GM10266 (cell line): ENCODE measurements at regions not wholly inside any gene's neighbourhood (a gene's known extent, or its start where the extent isn't known, plus 50 kb on each side); places are given as distances from the start of the nearest gene placed in this dataset.

ENCODE experiments used
- DNase-seq: peaks from one replicate; pipeline ENCODE4 v3.0.0; 2012; ENCODE audit errors: extremely low spot score
- CTCF ChIP-seq: IDR thresholded peaks from 2 replicates; pipeline ENCODE4 v1.5.1; 2012; ENCODE audit warnings: mild to moderate bottlenecking, low read depth; ENCODE audit not compliant: control insufficient read depth, insufficient read depth; ENCODE audit errors: missing control alignments

GRCh38 chr3:171956705-171957104 lies 82.7 kb upstream of the FNDC3B start:
- no peak for TF ChIP-seq CTCF
- no peak for DNase-seq

GRCh38 chr3:171959532-171960089 lies 79.8 kb upstream of the FNDC3B start:
- no peak for TF ChIP-seq CTCF
- DNase-seq, result no peak

- no peak for DNase-seq
These were observed 79.2 kb upstream of the FNDC3B start for GRCh38 chr3:171960159-171960558.

GRCh38 chr3:171962137-171962720 lies 77.1 kb upstream of the FNDC3B start:
- DNase-seq, result no peak
- TF ChIP-seq CTCF, result no peak

More at GRCh38 chr3:171960159-171960558, 79.2 kb upstream of the FNDC3B start:
- no peak for TF ChIP-seq CTCF

GRCh38 chr3:171963546-171963945 lies 75.8 kb upstream of the FNDC3B start:
- no peak for DNase-seq
- no peak for TF ChIP-seq CTCF

GRCh38 chr3:171965067-171965712 lies 74.2 kb upstream of the FNDC3B start:
- no peak for DNase-seq
- TF ChIP-seq CTCF, result no peak

GRCh38 chr3:171966533-171967136 lies 72.7 kb upstream of the FNDC3B start:
- no peak for TF ChIP-seq CTCF
- DNase-seq, result no peak
